Lung (tissue), 11 donors: ENCODE measurements at regions not wholly inside any gene's neighbourhood (a gene's known extent, or its start where the extent isn't known, plus 50 kb on each side); places are given as distances from the start of the nearest gene placed in this dataset.

Experiments
- ATAC-seq: fragments of 200-7000 bp; cut with Tn5 transposase; one replicate; pipeline ENCODE4 v1.9.1; 2020; ENCODE audit warnings: moderate number of reproducible peaks; ENCODE audit not compliant: insufficient read depth, low FRiP score
- DNase-seq, 3 donors: peaks; one replicate each; pipeline ENCODE4 v3.0.0-alpha.2; 2013 to 2017
- H3K27ac ChIP-seq, 2 donors: one replicate each; pipeline ENCODE4 v1.5.1; 2013; ENCODE audit warnings: mild to moderate bottlenecking in 2 of 2, moderate library complexity in 2 of 2, control low read depth in 1 of 2, inconsistent platforms in 1 of 2, low read depth in 1 of 2, low read length in 1 of 2
- H3K27me3 ChIP-seq, 3 donors: one replicate each; pipeline ENCODE4 v1.5.1; 2013; ENCODE audit warnings: low read length in 2 of 3; ENCODE audit not compliant: control insufficient read depth in 3 of 3, insufficient read depth in 3 of 3
- H3K36me3 ChIP-seq, 4 donors: one replicate each; pipeline ENCODE4 v1.5.1; 2013; ENCODE audit warnings: low read length in 4 of 4, mild to moderate bottlenecking in 1 of 4, moderate library complexity in 1 of 4; ENCODE audit not compliant: control insufficient read depth in 4 of 4, insufficient read depth in 4 of 4
- H3K4me1 ChIP-seq, 5 donors: one replicate each; pipeline ENCODE4 v1.5.1; 2013; ENCODE audit warnings: low read length in 5 of 5, mild to moderate bottlenecking in 2 of 5, moderate library complexity in 1 of 5; ENCODE audit not compliant: control insufficient read depth in 5 of 5, insufficient read depth in 5 of 5
- H3K4me3 ChIP-seq: one replicate; pipeline ENCODE4 v1.5.1; 2013; ENCODE audit warnings: mild to moderate bottlenecking, control low read depth, moderate library complexity
- H3K9ac ChIP-seq, 2 donors: one replicate each; pipeline ENCODE4 v1.5.1; 2013; ENCODE audit warnings: low read length in 2 of 2, control low read depth in 1 of 2; ENCODE audit not compliant: insufficient read depth in 1 of 2
- H3K9me3 ChIP-seq, 4 donors: one replicate each; pipeline ENCODE4 v1.5.1; 2013; ENCODE audit warnings: low read length in 3 of 4, mild to moderate bottlenecking in 1 of 4, moderate library complexity in 1 of 4; ENCODE audit not compliant: control insufficient read depth in 4 of 4, insufficient read depth in 3 of 4
- WGBS, 2 donors: extraction: QIAGEN DNeasy Blood & Tissue Kit; methylation state at CpG; one replicate each; pipeline ENCODE4 v1.1.7; 2013; 5-methylcytosine and 5-hydroxymethylcytosine counted together
- TF ChIP-seq, protein P1 (sequence below): IDR thresholded peaks from 2 replicates; pipeline ENCODE4 v1.5.1; 2012; ENCODE audit warnings: mild to moderate bottlenecking; ENCODE audit errors: control extremely low read depth, extremely low read depth
- donor health status: control.
- donor health status: control.
- donor health status: Bipolar disorder and iron deficiency.
- donor health status: healthy.
- donor health status: DM: yes; HTN: yes; CAD: no.

DNA sequence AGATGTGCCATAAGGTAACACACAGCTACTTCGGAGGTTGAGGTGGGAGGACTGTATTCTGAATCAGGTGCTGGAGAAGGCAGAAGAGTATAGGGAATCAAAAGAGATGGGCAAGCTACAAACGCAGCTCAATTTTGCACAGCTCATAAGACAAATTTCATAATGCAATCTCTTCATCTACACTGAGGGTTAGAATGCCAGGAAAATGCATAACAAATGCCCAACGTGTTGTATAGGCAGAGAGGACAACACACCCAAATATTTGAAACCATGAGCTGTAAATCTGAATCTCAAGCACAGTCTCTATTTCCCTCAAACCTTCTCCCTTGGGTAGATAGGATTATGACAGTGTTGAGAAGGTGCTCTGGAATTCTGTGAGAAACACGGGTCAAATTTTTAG, 263.1 kb upstream of the FOXN3 start:
- Histone ChIP-seq H3K4me1 (peaks cover 0 to 3% (median 0%) of the 10 kb centered on the region in 5 donors), H3K9ac (no peak overlapping the region), H3K27ac (no peak overlapping the region), H3K27me3 (no peaks in the 10 kb centered on the region), H3K4me3 (no peak overlapping the region), H3K36me3 (no peaks in the 10 kb centered on the region), H3K9me3 (peaks cover 0 to 5% (median 0%) of the 10 kb centered on the region in 4 donors)
- TF ChIP-seq, protein P1, sequence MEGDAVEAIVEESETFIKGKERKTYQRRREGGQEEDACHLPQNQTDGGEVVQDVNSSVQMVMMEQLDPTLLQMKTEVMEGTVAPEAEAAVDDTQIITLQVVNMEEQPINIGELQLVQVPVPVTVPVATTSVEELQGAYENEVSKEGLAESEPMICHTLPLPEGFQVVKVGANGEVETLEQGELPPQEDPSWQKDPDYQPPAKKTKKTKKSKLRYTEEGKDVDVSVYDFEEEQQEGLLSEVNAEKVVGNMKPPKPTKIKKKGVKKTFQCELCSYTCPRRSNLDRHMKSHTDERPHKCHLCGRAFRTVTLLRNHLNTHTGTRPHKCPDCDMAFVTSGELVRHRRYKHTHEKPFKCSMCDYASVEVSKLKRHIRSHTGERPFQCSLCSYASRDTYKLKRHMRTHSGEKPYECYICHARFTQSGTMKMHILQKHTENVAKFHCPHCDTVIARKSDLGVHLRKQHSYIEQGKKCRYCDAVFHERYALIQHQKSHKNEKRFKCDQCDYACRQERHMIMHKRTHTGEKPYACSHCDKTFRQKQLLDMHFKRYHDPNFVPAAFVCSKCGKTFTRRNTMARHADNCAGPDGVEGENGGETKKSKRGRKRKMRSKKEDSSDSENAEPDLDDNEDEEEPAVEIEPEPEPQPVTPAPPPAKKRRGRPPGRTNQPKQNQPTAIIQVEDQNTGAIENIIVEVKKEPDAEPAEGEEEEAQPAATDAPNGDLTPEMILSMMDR: no peak
- DNase-seq (no peak), ATAC-seq (no peak)
- 79% methylated on average over 4 of the region's 4 CpGs for WGBS, 2 donors

DNA sequence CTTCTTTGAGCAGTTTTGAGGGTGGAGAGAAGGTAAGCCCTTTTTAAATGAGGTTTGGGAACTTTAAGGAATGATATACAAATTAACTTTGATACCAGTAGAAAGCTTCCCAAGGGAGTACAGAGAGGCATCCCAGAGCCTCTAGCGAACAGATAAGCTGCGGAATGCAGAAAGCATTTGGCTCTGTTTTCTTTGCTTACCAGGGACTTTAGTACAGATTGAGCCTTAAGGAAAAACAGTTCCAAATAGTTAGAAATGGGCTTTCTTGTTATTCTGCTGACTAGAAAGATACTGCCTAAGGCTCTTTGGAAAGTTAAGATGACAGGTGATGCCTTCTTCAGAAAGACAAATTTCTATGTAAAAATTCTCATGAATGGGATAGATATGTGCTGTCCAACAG, 261.7 kb upstream of the FOXN3 start:
- no peak overlapping the region for H3K27ac ChIP-seq
- DNase-seq (no peak), ATAC-seq (no peak)
- H3K4me1 ChIP-seq: peaks cover 0 to 3% (median 0%) of the 10 kb centered on the region in 5 donors
- H3K9me3 ChIP-seq: peaks cover 0 to 3% (median 0%) of the 10 kb centered on the region in 4 donors
- no peaks in the 10 kb centered on the region for H3K27me3 ChIP-seq
- H3K4me3 ChIP-seq: no peak overlapping the region
- WGBS, 2 donors: 78 to 89% methylated on average over 2 of the region's 2 CpGs
- TF ChIP-seq, protein P1: no peak
- no peak overlapping the region for H3K9ac ChIP-seq
- H3K36me3 ChIP-seq: no peaks in the 10 kb centered on the region

DNA sequence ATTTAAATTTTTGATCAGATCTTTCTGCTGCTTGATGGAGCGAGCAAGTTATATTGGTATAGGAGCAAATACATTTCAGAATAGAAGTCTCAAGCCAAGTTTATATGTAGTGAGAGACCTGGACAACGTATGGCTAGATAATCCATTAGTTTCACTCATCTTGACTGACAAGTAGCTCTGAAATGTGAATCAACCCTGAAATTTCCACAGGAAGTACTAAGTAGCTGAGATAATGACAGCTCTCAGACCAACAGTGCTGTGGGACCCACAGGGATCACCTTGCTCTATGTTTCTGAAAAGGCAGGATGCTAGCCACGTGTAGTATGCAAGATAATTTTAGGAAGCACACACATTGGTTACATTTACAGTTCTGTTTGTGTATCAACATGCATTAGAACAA, 258.6 kb upstream of the FOXN3 start:
- peaks cover 0 to 3% (median 0%) of the 10 kb centered on the region in 4 donors for H3K9me3 ChIP-seq
- ATAC-seq (no peak), DNase-seq (no peak)
- 66 to 67% methylated on average over 3 of the region's 3 CpGs for WGBS, 2 donors
- TF ChIP-seq, protein P1: no peak
- no peak overlapping the region for H3K4me3 ChIP-seq
- no peak overlapping the region for H3K27ac ChIP-seq
- no peaks in the 10 kb centered on the region for H3K36me3 ChIP-seq
- peaks cover 0 to 3% (median 0%) of the 10 kb centered on the region in 5 donors for H3K4me1 ChIP-seq
- no peaks in the 10 kb centered on the region for H3K27me3 ChIP-seq
- H3K9ac ChIP-seq: no peak overlapping the region

DNA sequence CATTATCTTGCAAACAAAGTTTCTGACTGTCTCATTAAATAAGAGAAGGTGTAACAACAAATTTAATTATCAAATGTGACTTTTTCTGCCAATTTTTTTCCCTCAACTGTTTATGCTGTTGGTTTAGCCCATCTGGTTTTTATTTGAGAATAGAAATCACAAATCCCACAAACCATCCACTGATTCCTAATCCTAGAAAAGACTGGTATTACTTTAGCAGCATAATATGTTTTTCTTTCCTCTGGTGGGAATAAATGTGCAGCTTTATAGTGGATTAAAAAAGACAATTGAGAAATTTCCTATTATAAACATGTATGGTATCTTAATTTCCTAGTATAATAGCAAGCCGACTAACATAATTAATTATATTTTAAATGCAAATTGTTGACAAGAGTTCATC, 257.9 kb upstream of the FOXN3 start:
- H3K9ac ChIP-seq: no peak overlapping the region
- H3K36me3 ChIP-seq: no peaks in the 10 kb centered on the region
- H3K27ac ChIP-seq: no peak overlapping the region
- WGBS, 2 donors: 66 to 83% methylated on average over 1 of the region's 1 CpG
- H3K4me1 ChIP-seq: peaks cover 0 to 3% (median 0%) of the 10 kb centered on the region in 5 donors
- peaks cover 0 to 3% (median 0%) of the 10 kb centered on the region in 4 donors for H3K9me3 ChIP-seq
- TF ChIP-seq, protein P1: no peak
- DNase-seq (no peak), ATAC-seq (no peak)
- no peak overlapping the region for H3K4me3 ChIP-seq
- H3K27me3 ChIP-seq: no peaks in the 10 kb centered on the region
